ENCODE measurements at regions not wholly inside any gene's neighbourhood (a gene's known extent, or its start where the extent isn't known, plus 50 kb on each side); places are given as distances from the start of the nearest gene placed in this dataset.

DNA sequence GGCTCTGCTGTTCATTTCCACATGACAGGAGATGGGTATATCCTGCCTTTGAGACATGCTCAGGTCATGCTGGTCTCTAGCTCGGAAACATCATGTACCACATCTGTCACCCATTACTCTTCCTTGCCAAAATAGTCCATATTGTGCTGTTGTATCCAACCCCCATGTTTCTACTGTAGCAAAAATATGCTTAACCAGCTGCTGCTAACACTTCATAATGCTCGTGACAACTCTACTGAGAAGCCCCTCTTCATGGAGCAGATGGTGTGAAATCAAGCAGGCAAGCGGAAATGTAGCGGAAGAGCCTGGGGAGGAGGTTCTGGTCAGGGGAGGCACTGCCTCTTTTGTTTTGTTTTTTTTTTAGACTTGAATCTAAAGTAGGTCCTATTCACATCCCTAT is 82.9 kb downstream of the NPY start:
- peaks cover 3% of the 10 kb centered on the region for H3K27me3 ChIP-seq
- WGBS, 4 donors = 66 to 88% (median 86%) methylated on average over 4 of the region's 4 CpGs
- no peak overlapping the region for H3K27ac ChIP-seq
- no peak for DNase-seq
- H3K4me3 ChIP-seq = no peak overlapping the region
- H3K9me3 ChIP-seq (replicated peaks in 1 of 3) = no peaks in the 10 kb centered on the region
- intact Hi-C loops (cut with DNase I) = no loop called here
- H3K36me3 ChIP-seq (replicated peaks in 1 of 2) = no peaks in the 10 kb centered on the region
- H3K4me1 ChIP-seq (replicated peaks in 1 of 2) = no peaks in the 10 kb centered on the region
- TF ChIP-seq, protein P1, sequence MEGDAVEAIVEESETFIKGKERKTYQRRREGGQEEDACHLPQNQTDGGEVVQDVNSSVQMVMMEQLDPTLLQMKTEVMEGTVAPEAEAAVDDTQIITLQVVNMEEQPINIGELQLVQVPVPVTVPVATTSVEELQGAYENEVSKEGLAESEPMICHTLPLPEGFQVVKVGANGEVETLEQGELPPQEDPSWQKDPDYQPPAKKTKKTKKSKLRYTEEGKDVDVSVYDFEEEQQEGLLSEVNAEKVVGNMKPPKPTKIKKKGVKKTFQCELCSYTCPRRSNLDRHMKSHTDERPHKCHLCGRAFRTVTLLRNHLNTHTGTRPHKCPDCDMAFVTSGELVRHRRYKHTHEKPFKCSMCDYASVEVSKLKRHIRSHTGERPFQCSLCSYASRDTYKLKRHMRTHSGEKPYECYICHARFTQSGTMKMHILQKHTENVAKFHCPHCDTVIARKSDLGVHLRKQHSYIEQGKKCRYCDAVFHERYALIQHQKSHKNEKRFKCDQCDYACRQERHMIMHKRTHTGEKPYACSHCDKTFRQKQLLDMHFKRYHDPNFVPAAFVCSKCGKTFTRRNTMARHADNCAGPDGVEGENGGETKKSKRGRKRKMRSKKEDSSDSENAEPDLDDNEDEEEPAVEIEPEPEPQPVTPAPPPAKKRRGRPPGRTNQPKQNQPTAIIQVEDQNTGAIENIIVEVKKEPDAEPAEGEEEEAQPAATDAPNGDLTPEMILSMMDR (IDR thresholded peaks at IDR 0.05) = no peak
- no peak for TF ChIP-seq POLR2A (IDR thresholded peaks at IDR 0.05)

DNA sequence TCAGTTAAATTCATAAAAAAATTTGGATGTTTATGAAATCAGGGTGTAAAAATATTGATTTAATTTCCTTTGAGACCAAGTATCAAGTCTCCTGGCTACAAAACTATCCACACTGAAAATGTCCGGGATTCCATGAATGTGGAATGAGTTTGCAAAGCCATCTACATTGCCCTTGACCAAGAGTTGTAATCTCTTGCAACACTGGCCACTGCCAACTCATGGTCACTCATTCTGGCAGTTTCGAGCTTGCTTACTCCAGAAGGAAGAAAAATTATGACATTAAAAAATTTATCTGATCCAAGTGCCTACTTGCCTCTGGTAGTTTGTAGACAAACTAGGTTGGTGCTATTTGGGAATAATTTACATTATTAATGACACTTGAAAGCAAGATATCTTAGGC is 84.2 kb downstream of the NPY start:
- no peak for TF ChIP-seq POLR2A (IDR thresholded peaks at IDR 0.05)
- TF ChIP-seq, protein P1 (IDR thresholded peaks at IDR 0.05) = no peak
- 40 to 60% (median 45%) methylated on average over 2 of the region's 2 CpGs for WGBS, 4 donors
- no peaks in the 10 kb centered on the region for H3K4me1 ChIP-seq (replicated peaks in 1 of 2)

GRCh38 chr7:24370541-24370940 is 86.6 kb downstream of the NPY start:
- Histone ChIP-seq H3K27ac (no peak overlapping the region), H3K4me1 (replicated peaks in 1 of 2) (no peaks in the 10 kb centered on the region), H3K4me3 (no peak overlapping the region), H3K36me3 (replicated peaks in 1 of 2) (no peaks in the 10 kb centered on the region), H3K27me3 (no peaks in the 10 kb centered on the region), H3K9me3 (replicated peaks in 1 of 3) (no peaks in the 10 kb centered on the region)
- WGBS, 4 donors = 70 to 85% (median 82%) methylated on average over 4 to 5 of the region's 5 CpGs
- DNase-seq = no peak
- TF ChIP-seq, protein P1 (IDR thresholded peaks at IDR 0.05) = no peak
- no peak for TF ChIP-seq POLR2A (IDR thresholded peaks at IDR 0.05)
- intact Hi-C loops (cut with DNase I) = no loop called here

More for the DNA sequence above, 84.2 kb downstream of the NPY start:
- DNase-seq = peak in 6 of 7 donors; percentile 25 to 62 (median 36)
- no peaks in the 10 kb centered on the region for H3K9me3 ChIP-seq (replicated peaks in 1 of 3)
- H3K27me3 ChIP-seq = peaks cover 3% of the 10 kb centered on the region
- no peaks in the 10 kb centered on the region for H3K36me3 ChIP-seq (replicated peaks in 1 of 2)
- H3K4me3 ChIP-seq = no peak overlapping the region
- intact Hi-C loops (cut with DNase I) = no loop called here
- H3K27ac ChIP-seq = no peak overlapping the region

DNA sequence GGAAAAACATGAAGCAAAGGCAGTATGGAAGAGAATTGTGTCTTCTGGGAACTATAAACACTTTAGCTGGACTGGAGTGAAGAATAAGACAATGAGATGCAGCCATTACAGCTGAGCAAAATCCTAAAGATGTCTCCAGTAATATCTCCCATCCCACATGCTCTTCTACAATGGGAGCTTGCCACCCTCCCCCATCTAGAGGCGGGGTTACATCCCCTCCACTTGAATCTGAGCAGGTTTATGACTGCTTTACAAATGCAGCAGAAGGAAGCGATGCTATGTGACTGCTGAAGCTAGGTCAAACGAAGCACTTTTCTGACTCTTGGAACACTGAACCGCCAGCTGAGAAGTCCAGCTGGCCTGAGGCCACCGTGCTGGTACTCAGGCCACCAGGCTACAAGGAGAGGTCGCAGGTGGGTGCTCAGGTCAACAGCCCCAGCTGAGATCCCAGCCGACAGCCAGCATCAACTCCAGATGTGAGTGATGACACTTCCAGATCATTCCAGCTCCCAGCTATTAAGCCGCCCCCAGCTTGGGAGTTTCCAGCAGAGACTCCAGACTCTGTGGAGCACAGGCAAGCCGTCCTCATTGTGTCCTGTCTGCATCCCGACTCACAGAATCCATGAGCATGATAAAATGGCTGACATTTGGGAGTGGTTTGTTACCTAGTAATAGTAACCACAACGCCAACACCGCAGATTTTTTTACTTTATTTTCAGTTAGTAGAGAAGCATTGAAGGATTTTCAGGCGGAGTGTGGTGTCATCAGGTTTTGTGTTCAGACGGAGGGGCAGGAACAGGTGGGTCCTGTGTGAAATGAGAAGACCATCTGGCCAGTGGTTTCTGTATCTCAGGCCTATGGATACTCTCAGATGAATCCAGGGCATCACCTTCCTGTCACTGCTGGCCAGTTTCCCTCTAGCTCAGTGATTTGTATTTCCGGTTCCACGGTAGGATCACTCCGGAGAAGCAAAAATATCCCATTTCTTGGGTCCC is 89.3 kb downstream of the NPY start:
- H3K4me3 ChIP-seq = no peak overlapping the region
- no peaks in the 10 kb centered on the region for H3K36me3 ChIP-seq (replicated peaks in 1 of 2)
- no peaks in the 10 kb centered on the region for H3K4me1 ChIP-seq (replicated peaks in 1 of 2)
- H3K27me3 ChIP-seq = no peaks in the 10 kb centered on the region
- TF ChIP-seq, protein P1 (IDR thresholded peaks at IDR 0.05) = no peak
- no peak for TF ChIP-seq POLR2A (IDR thresholded peaks at IDR 0.05)
- no peak for DNase-seq
- WGBS, 4 donors = 76 to 85% (median 81%) methylated on average over 12 to 17 of the region's 17 CpGs
- H3K27ac ChIP-seq = no peak overlapping the region
- intact Hi-C loops (cut with DNase I) = no loop called here
- no peaks in the 10 kb centered on the region for H3K9me3 ChIP-seq (replicated peaks in 1 of 3)
